ENCODE measurements at regions not wholly inside any gene's neighbourhood (a gene's known extent, or its start where the extent isn't known, plus 50 kb on each side); places are given as distances from the start of the nearest gene placed in this dataset.
A peak's percentile ranks its signal among the peaks of the same experiment; 100 is the strongest.

DNA sequence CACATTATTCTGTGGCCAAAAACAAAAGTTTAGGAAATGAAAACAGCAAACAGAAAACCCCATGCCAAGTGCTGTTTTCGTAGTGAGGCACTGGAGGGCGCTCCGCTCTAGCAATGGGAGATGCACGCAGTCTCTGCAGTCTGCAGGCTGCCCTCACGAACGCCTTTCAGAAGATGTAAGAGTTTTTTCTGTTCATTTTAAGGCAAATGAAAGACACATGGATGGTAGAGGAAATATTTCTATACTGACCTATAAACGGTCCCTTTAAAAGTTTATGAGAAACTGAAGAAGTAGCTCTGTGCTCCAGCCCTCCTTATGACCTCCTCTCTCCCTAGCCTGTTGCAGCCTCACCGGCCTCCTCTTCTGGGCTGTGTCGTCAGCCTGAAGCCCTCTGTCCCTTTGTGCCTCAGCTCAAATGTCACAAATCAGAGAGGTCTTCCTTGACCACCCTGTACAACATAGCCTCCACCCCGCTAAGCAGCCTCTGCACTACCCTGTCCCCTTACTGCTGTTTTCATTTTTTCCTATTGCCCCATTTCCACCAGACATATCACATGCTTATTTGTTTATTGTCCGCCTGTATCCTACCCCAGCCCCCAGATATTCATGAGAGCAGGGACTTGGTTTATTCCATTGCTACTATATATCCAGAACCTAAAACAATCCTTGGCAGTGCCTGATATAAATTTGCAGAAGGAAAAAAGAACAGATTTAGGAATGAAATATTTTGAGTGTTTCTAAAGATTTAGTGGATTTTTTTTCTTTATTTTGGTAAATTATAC, 116.4 kb downstream of the TM9SF2 start (continued):
- TF ChIP-seq, protein P1, sequence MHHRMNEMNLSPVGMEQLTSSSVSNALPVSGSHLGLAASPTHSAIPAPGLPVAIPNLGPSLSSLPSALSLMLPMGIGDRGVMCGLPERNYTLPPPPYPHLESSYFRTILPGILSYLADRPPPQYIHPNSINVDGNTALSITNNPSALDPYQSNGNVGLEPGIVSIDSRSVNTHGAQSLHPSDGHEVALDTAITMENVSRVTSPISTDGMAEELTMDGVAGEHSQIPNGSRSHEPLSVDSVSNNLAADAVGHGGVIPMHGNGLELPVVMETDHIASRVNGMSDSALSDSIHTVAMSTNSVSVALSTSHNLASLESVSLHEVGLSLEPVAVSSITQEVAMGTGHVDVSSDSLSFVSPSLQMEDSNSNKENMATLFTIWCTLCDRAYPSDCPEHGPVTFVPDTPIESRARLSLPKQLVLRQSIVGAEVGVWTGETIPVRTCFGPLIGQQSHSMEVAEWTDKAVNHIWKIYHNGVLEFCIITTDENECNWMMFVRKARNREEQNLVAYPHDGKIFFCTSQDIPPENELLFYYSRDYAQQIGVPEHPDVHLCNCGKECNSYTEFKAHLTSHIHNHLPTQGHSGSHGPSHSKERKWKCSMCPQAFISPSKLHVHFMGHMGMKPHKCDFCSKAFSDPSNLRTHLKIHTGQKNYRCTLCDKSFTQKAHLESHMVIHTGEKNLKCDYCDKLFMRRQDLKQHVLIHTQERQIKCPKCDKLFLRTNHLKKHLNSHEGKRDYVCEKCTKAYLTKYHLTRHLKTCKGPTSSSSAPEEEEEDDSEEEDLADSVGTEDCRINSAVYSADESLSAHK (CRISPR knock-in tag; IDR thresholded peaks at IDR 0.05; ENCODE audit: borderline replicate concordance), result no peak
- TF ChIP-seq, protein P2, sequence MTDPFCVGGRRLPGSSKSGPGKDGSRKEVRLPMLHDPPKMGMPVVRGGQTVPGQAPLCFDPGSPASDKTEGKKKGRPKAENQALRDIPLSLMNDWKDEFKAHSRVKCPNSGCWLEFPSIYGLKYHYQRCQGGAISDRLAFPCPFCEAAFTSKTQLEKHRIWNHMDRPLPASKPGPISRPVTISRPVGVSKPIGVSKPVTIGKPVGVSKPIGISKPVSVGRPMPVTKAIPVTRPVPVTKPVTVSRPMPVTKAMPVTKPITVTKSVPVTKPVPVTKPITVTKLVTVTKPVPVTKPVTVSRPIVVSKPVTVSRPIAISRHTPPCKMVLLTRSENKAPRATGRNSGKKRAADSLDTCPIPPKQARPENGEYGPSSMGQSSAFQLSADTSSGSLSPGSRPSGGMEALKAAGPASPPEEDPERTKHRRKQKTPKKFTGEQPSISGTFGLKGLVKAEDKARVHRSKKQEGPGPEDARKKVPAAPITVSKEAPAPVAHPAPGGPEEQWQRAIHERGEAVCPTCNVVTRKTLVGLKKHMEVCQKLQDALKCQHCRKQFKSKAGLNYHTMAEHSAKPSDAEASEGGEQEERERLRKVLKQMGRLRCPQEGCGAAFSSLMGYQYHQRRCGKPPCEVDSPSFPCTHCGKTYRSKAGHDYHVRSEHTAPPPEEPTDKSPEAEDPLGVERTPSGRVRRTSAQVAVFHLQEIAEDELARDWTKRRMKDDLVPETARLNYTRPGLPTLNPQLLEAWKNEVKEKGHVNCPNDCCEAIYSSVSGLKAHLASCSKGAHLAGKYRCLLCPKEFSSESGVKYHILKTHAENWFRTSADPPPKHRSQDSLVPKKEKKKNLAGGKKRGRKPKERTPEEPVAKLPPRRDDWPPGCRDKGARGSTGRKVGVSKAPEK (CRISPR knock-in tag; IDR thresholded peaks at IDR 0.05; ENCODE audit: borderline replicate concordance), result no peak
- TF ChIP-seq DR1 (CRISPR knock-in tag; IDR thresholded peaks at IDR 0.05) (no peak), REPIN1 (CRISPR knock-in tag; IDR thresholded peaks at IDR 0.05; ENCODE audit: borderline replicate concordance, low read depth) (no peak), SIX1 (CRISPR knock-in tag; IDR thresholded peaks at IDR 0.05; ENCODE audit: borderline replicate concordance) (no peak), HNRNPH1 (optimal IDR thresholded peaks at IDR 0.05; ENCODE audit: low read depth, low read length) (no peak), ZNF549 (CRISPR knock-in tag; IDR thresholded peaks at IDR 0.05) (no peak), YEATS4 (CRISPR knock-in tag; IDR thresholded peaks at IDR 0.05; ENCODE audit: borderline replicate concordance) (no peak), TOPORS (CRISPR knock-in tag; IDR thresholded peaks at IDR 0.05) (no peak), EHMT2 (IDR thresholded peaks at IDR 0.05; ENCODE audit: borderline replicate concordance, low read depth, low read length) (no peak), AGO2 (optimal IDR thresholded peaks at IDR 0.05; ENCODE audit: low read depth, low read length) (no peak), PAX8 (CRISPR knock-in tag; IDR thresholded peaks at IDR 0.05; ENCODE audit: borderline replicate concordance) (no peak), FOXA1 (IDR thresholded peaks at IDR 0.05) (no peak), FOXA1 (CRISPR knock-in tag; IDR thresholded peaks at IDR 0.05) (no peak), SMC3 (IDR thresholded peaks at IDR 0.05; ENCODE audit: low read length) (peak; percentile 67), ZFP36L2 (CRISPR knock-in tag; IDR thresholded peaks at IDR 0.05) (no peak), TEF (CRISPR knock-in tag; IDR thresholded peaks at IDR 0.05) (no peak), CREM (IDR thresholded peaks at IDR 0.05) (no peak), CREM (CRISPR knock-in tag; IDR thresholded peaks at IDR 0.05) (no peak), ZNF770 (CRISPR knock-in tag; IDR thresholded peaks at IDR 0.05) (peak; percentile 59; the same call in 1 of the 2 replicates)
- TF ChIP-seq, protein P3, sequence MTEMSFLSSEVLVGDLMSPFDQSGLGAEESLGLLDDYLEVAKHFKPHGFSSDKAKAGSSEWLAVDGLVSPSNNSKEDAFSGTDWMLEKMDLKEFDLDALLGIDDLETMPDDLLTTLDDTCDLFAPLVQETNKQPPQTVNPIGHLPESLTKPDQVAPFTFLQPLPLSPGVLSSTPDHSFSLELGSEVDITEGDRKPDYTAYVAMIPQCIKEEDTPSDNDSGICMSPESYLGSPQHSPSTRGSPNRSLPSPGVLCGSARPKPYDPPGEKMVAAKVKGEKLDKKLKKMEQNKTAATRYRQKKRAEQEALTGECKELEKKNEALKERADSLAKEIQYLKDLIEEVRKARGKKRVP (CRISPR knock-in tag; IDR thresholded peaks at IDR 0.05), result no peak
